Endothelial cell of umbilical vein (primary cell): ENCODE measurements at regions not wholly inside any gene's neighbourhood (a gene's known extent, or its start where the extent isn't known, plus 50 kb on each side); places are given as distances from the start of the nearest gene placed in this dataset.

Experiments used
- BruUV-seq: library from RNA; stranded (reverse); fragments of 400-500 nt; replicated peaks from 2 replicates; lab custom pipeline; 2021; lab: Mats Ljungman, UMichigan
- CTCF ChIA-PET: fragments of 300-600, 350-600 bp; sonication (Branson Sonifier 250); formaldehyde crosslinking; loops from one replicate; lab custom pipeline; 2021; ENCODE audit warnings: antibody characterized with exemption, inconsistent platforms; lab: Charles Lee
- POLR2A ChIA-PET: fragments of 300-600, 350-600 bp; sonication (Branson Sonifier 250); formaldehyde crosslinking; loops from one replicate; lab custom pipeline; 2021; ENCODE audit warnings: antibody characterized with exemption, inconsistent platforms; lab: Charles Lee
- DNase-seq: peaks from one replicate; pipeline ENCODE4 v3.0.0-alpha.2; 2011; ENCODE audit warnings: low read depth, low spot score
- FAIRE-seq: peaks from 2 replicates; lab custom pipeline; 2011; peaks lifted over from hg19 to GRCh38; lab: Jason Lieb, UNC
- H2AFZ ChIP-seq: 2 replicates; pipeline ENCODE4 v1.6.0; 2012; ENCODE audit warnings: low read depth, low read length, control low read depth, inconsistent platforms
- H3K27ac ChIP-seq: 2 replicates; pipeline ENCODE4 v1.5.1; 2011; ENCODE audit warnings: low read depth, mild to moderate bottlenecking, control low read depth, low read length, moderate library complexity; ENCODE audit not compliant: insufficient read depth
- H3K27me3 ChIP-seq, 2 experiments: 2 replicates each; pipeline versions ENCODE4 v1.6.0 to v1.6.1; 2011; ENCODE audit warnings: low read length in 2 of 2, mixed read lengths in 1 of 2; ENCODE audit not compliant: control insufficient read depth in 2 of 2, insufficient read depth in 2 of 2
- H3K36me3 ChIP-seq, 2 experiments: 2 replicates in 1 of 2; 3 replicates in 1 of 2; pipeline ENCODE4 v1.5.1; 2011; ENCODE audit warnings: low read length in 2 of 2, mild to moderate bottlenecking in 1 of 2, moderate library complexity in 1 of 2; ENCODE audit not compliant: control insufficient read depth in 2 of 2, insufficient read depth in 2 of 2; ENCODE audit errors: extremely low read depth in 1 of 2
- H3K4me1 ChIP-seq: 3 replicates; pipeline ENCODE4 v1.5.1; 2011; ENCODE audit warnings: mild to moderate bottlenecking, low read length; ENCODE audit not compliant: control insufficient read depth, insufficient read depth; ENCODE audit errors: extremely low read depth
- H3K4me2 ChIP-seq: 2 replicates; pipeline ENCODE4 v1.6.1; 2011; ENCODE audit warnings: low read length, control low read depth, mixed read lengths; ENCODE audit not compliant: insufficient read depth
- H3K4me3 ChIP-seq, 3 experiments: fragments of 200-600 bp in 1 of 3; sonication (generic), shearing (Covaris generic) in 1 of 3; replicated peaks in 1 of 3; 2 replicates each; pipeline ENCODE4 v1.5.1; 2011 to 2016; ENCODE audit warnings: control low read depth in 3 of 3, low read length in 3 of 3, mild to moderate bottlenecking in 2 of 3, inconsistent platforms in 1 of 3, low read depth in 1 of 3, moderate library complexity in 1 of 3; ENCODE audit not compliant: insufficient read depth in 1 of 3
- H3K79me2 ChIP-seq: 2 replicates; pipeline ENCODE4 v1.6.0; 2012; ENCODE audit warnings: low read length, inconsistent platforms; ENCODE audit not compliant: control insufficient read depth, insufficient read depth
- H3K9ac ChIP-seq: replicated peaks from 2 replicates; pipeline ENCODE3; 2011; ENCODE audit warnings: low read length, control low read depth; ENCODE audit not compliant: insufficient read depth; ENCODE audit errors: extremely low read depth
- H3K9me1 ChIP-seq: replicated peaks from 3 replicates; pipeline ENCODE4 v1.6.0; 2011; ENCODE audit warnings: mild to moderate bottlenecking, low read length; ENCODE audit not compliant: control insufficient read depth, insufficient read depth; ENCODE audit errors: extremely low read depth
- H3K9me3 ChIP-seq: replicated peaks from 2 replicates; pipeline ENCODE4 v1.5.1; 2012; ENCODE audit warnings: low read length, inconsistent platforms; ENCODE audit not compliant: control insufficient read depth, insufficient read depth
- H4K20me1 ChIP-seq: replicated peaks from 2 replicates; pipeline ENCODE3; 2011; ENCODE audit warnings: mild to moderate bottlenecking, low read length; ENCODE audit not compliant: control insufficient read depth, insufficient read depth; ENCODE audit errors: extremely low read depth
- CTCF ChIP-seq, 2 donors: IDR thresholded peaks; 1 replicate in 1 of 2; 2 replicates in 1 of 2; pipeline ENCODE4 v1.5.1; 2011; ENCODE audit warnings: low read length in 2 of 2, mild to moderate bottlenecking in 2 of 2, moderate library complexity in 2 of 2, control low read depth in 1 of 2, inconsistent platforms in 1 of 2, low read depth in 1 of 2; ENCODE audit not compliant: insufficient read depth in 1 of 2; ENCODE audit errors: extremely low read depth in 1 of 2
- FOS ChIP-seq: IDR thresholded peaks from 2 replicates; pipeline ENCODE4 v1.6.1; 2011; ENCODE audit warnings: mild to moderate bottlenecking, low read length, moderate library complexity, borderline replicate concordance; ENCODE audit not compliant: insufficient read depth
- POLR2AphosphoS5 ChIP-seq: IDR thresholded peaks from 2 replicates; pipeline ENCODE4 v1.6.1; 2012; ENCODE audit warnings: low read depth, mild to moderate bottlenecking, control low read depth, low read length, moderate library complexity; ENCODE audit not compliant: insufficient read depth
- dilution Hi-C: fragments of 300-500 bp; cut with MboI; formaldehyde crosslinking; loops from one replicate; pipeline ENCODE4 v1.15.0; 2019; ENCODE audit warnings: low sequenced_read_pairs; ENCODE audit not compliant: extremely low pct_ligation_motif_present
- intact Hi-C: fragments of 100-400 bp; cut with micrococcal nuclease; formaldehyde crosslinking; loops from one replicate; pipeline ENCODE4 v1.10.0; 2022

- H2AFZ ChIP-seq, result no peak overlapping the region
- H3K9me3 ChIP-seq, result peaks cover 4% of the 10 kb centered on the region
- CTCF ChIA-PET, result no interaction called here
- POLR2A ChIA-PET, result no interaction called here
- dilution Hi-C loops (no loop called here), intact Hi-C loops (no loop called here)
- no peak overlapping the region for H3K9ac ChIP-seq
- H4K20me1 ChIP-seq, result no peaks in the 10 kb centered on the region
- H3K27me3 ChIP-seq, result no peaks in the 10 kb centered on the region
- TF ChIP-seq FOS (peak; percentile 48), CTCF (IDR thresholded peaks at IDR 0.05; ENCODE audit: extremely low read depth in 1 of 2, insufficient read depth in 1 of 2, low read depth in 1 of 2, low read length in 2 of 2) (no peak)
- no peak overlapping the region for H3K4me3 ChIP-seq
- H3K9me1 ChIP-seq, result no peaks in the 10 kb centered on the region
- FAIRE-seq, result no peak
- no peaks in the 10 kb centered on the region for H3K79me2 ChIP-seq
- H3K27ac ChIP-seq, result no peak overlapping the region
- no TSS peak for BruUV-seq
- no peaks in the 10 kb centered on the region for H3K4me1 ChIP-seq
- H3K36me3 ChIP-seq, result no peaks in the 10 kb centered on the region
- DNase-seq, result no peak
- H3K4me2 ChIP-seq, result no peak overlapping the region
Measured at GRCh38 chr3:162390891-162391290, 894.3 kb downstream of the OTOL1 start.

- dilution Hi-C loops, result no loop called here
- POLR2A ChIA-PET, result no interaction called here
- TF ChIP-seq FOS (peak; percentile 28), POLR2AphosphoS5 (no peak)
- no peak overlapping the region for H3K27ac ChIP-seq
- no TSS peak for BruUV-seq
- CTCF ChIA-PET, result no interaction called here
- H3K9me1 ChIP-seq, result no peaks in the 10 kb centered on the region
- FAIRE-seq, result no peak
- no peaks in the 10 kb centered on the region for H3K27me3 ChIP-seq
- no peak overlapping the region for H2AFZ ChIP-seq
- peaks cover 4% of the 10 kb centered on the region for H3K9me3 ChIP-seq
- no peak overlapping the region for H3K4me2 ChIP-seq
- no peak overlapping the region for H3K9ac ChIP-seq
- H3K79me2 ChIP-seq, result no peaks in the 10 kb centered on the region
- no peaks in the 10 kb centered on the region for H3K36me3 ChIP-seq
- no peak for DNase-seq
- no peaks in the 10 kb centered on the region for H4K20me1 ChIP-seq
- H3K4me1 ChIP-seq, result no peaks in the 10 kb centered on the region
- no peak overlapping the region for H3K4me3 ChIP-seq
- intact Hi-C loops, result no loop called here
Measured at GRCh38 chr3:162391301-162391700, 894.7 kb downstream of the OTOL1 start.
